HUES64 (cell line): ENCODE measurements at regions not wholly inside any gene's neighbourhood (a gene's known extent, or its start where the extent isn't known, plus 50 kb on each side); places are given as distances from the start of the nearest gene placed in this dataset.

ENCODE experiments used
- H3K27ac ChIP-seq: 2 replicates; pipeline ENCODE4 v1.7.0; 2013; ENCODE audit warnings: low read depth, low read length, inconsistent platforms
- H3K27me3 ChIP-seq: 2 replicates; pipeline ENCODE4 v1.6.1; 2013; ENCODE audit warnings: mild to moderate bottlenecking, low read length; ENCODE audit not compliant: insufficient read depth
- H3K36me3 ChIP-seq: 2 replicates; pipeline ENCODE4 v1.6.1; 2013; ENCODE audit warnings: mild to moderate bottlenecking, low read length; ENCODE audit not compliant: insufficient read depth
- H3K4me1 ChIP-seq: 2 replicates; pipeline ENCODE4 v1.6.1; 2013; ENCODE audit warnings: mild to moderate bottlenecking, low read length, moderate library complexity; ENCODE audit not compliant: insufficient read depth
- H3K4me3 ChIP-seq: 2 replicates; pipeline ENCODE4 v1.5.1; 2013; ENCODE audit warnings: mild to moderate bottlenecking, low read length, moderate library complexity
- H3K9ac ChIP-seq: 2 replicates; pipeline ENCODE4 v1.6.1; 2013; ENCODE audit warnings: mild to moderate bottlenecking, low read depth, low read length
- H3K9me3 ChIP-seq: 2 replicates; pipeline ENCODE4 v1.6.1; 2013; ENCODE audit warnings: low read depth, low read length; ENCODE audit not compliant: insufficient read depth
- WGBS: fragments of 150-250, 120-280 bp; methylation state at CpG from one replicate; pipeline ENCODE4 v1.1.7; 2013; ENCODE audit warnings: missing lambda C conversion rate; 5-methylcytosine and 5-hydroxymethylcytosine counted together

DNA sequence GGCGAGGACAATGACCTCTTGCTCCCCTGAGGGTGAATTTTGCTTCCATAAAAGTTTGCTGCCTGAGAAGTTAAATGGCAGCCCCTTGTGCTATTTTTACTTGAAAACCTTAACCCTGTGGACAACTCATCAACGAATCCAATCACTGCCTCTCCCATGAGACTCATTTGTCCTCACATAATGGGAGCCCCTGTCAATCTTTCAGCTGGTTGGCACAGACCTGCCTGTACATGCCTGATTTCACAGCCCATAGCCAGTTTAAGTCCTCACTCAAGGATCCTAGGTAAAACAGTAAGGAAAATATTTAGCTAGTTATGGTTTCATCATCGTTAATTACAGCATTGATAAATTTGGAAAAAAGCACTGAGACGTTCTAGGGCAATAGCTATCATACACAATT is 207.4 kb downstream of the NHLRC3 start:
- 79% methylated on average over 2 of the region's 4 CpGs for WGBS
- no peaks in the 10 kb centered on the region for H3K36me3 ChIP-seq

DNA sequence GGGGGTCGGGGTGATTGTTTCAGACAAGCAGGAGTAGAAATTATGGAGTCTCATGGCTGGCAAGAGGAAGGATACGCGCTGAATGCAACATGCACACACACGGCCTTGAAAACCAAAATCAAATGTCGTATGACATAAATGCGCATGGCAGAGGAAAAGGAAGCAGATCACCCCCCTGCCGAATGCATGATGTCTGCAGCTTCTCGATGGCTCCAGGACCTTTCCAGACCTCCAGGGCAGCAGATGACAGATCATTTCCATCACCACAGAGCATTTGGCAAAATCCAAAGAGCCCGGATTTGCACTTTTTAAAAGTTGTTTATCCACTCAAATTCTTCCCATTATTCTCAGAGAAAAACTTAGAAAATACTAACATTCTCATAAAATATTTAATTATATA is 211.7 kb downstream of the NHLRC3 start:
- H3K27me3 ChIP-seq: no peaks in the 10 kb centered on the region
- WGBS: 94% methylated on average over 9 of the region's 9 CpGs
- no peak overlapping the region for H3K9ac ChIP-seq
- H3K9me3 ChIP-seq: no peaks in the 10 kb centered on the region
- no peak overlapping the region for H3K4me3 ChIP-seq
- no peaks in the 10 kb centered on the region for H3K36me3 ChIP-seq
- H3K27ac ChIP-seq: no peak overlapping the region
- H3K4me1 ChIP-seq: no peaks in the 10 kb centered on the region

More for the DNA sequence above, 207.4 kb downstream of the NHLRC3 start:
- Histone ChIP-seq H3K9me3 (no peaks in the 10 kb centered on the region), H3K9ac (no peak overlapping the region), H3K27ac (no peak overlapping the region), H3K27me3 (no peaks in the 10 kb centered on the region), H3K4me1 (no peaks in the 10 kb centered on the region), H3K4me3 (no peak overlapping the region)

DNA sequence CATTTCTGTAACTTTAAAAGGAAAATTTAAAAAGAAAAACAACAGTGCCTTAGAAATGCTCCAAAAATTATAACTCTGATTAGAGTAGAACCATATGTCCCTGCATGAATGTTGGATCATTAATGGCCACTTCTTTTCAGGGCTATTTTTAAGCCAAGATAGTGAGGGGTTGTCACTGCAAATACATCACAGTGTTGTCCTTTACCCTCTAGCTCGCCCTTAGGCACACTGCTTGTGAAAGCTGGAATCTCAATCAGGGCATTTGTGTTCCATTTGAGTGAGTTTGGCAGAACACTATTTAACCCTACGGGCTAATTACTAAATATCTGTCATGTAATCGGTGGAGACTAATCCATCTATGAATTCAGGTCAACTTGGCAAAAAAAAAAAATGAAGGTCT is 212.2 kb downstream of the NHLRC3 start:
- no peaks in the 10 kb centered on the region for H3K36me3 ChIP-seq
- no peak overlapping the region for H3K4me3 ChIP-seq
- 83% methylated on average over 3 of the region's 3 CpGs for WGBS
- no peaks in the 10 kb centered on the region for H3K4me1 ChIP-seq
- H3K27ac ChIP-seq: no peak overlapping the region
- H3K9ac ChIP-seq: no peak overlapping the region
- no peaks in the 10 kb centered on the region for H3K9me3 ChIP-seq
- H3K27me3 ChIP-seq: no peaks in the 10 kb centered on the region

- Histone ChIP-seq H3K27ac (no peak overlapping the region), H3K27me3 (no peaks in the 10 kb centered on the region), H3K4me1 (no peaks in the 10 kb centered on the region), H3K9me3 (no peaks in the 10 kb centered on the region), H3K36me3 (no peaks in the 10 kb centered on the region), H3K9ac (no peak overlapping the region), H3K4me3 (no peak overlapping the region)
- WGBS: 93% methylated on average over 7 of the region's 8 CpGs
Observed at GRCh38 chr13:39251340-39251739, 213.1 kb downstream of the NHLRC3 start.

DNA sequence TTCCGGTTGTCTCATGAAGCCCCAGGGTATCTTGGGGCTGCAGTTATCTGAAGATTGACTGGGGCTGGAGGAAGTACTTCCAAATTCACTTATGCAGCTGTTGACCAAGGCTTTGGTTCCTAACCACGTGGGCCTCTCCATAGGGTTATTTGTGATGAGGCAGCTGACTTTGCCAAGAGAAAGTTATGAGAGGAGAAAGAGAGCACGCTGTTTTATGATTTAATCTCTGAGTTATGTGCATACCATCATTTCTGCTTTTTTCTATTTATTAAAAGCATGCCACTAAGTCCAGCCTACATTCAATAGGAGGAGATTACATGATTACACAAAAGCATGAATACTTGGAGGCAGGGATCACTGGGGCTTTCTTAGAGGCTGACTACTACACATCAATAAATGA is 215.5 kb downstream of the NHLRC3 start:
- Histone ChIP-seq H3K4me3 (no peak overlapping the region), H3K4me1 (no peaks in the 10 kb centered on the region), H3K9me3 (no peaks in the 10 kb centered on the region), H3K27ac (no peak overlapping the region), H3K9ac (no peak overlapping the region), H3K36me3 (no peaks in the 10 kb centered on the region), H3K27me3 (no peaks in the 10 kb centered on the region)
- 86% methylated on average over 2 of the region's 3 CpGs for WGBS

GRCh38 chr13:39254601-39255000 is 216.3 kb downstream of the NHLRC3 start:
- Histone ChIP-seq H3K9ac (no peak overlapping the region), H3K27ac (no peak overlapping the region), H3K4me1 (no peaks in the 10 kb centered on the region), H3K27me3 (no peaks in the 10 kb centered on the region), H3K4me3 (no peak overlapping the region), H3K36me3 (no peaks in the 10 kb centered on the region), H3K9me3 (no peaks in the 10 kb centered on the region)
- WGBS: 86% methylated on average over 5 of the region's 5 CpGs

- H3K9ac ChIP-seq: no peak overlapping the region
- no peaks in the 10 kb centered on the region for H3K36me3 ChIP-seq
- no peak overlapping the region for H3K4me3 ChIP-seq
- H3K27ac ChIP-seq: no peak overlapping the region
- H3K9me3 ChIP-seq: no peaks in the 10 kb centered on the region
- no peaks in the 10 kb centered on the region for H3K27me3 ChIP-seq
- H3K4me1 ChIP-seq: no peaks in the 10 kb centered on the region
- WGBS: 97% methylated on average over 3 of the region's 3 CpGs
Observed at GRCh38 chr13:39257642-39258041, 219.4 kb downstream of the NHLRC3 start.

GRCh38 chr13:39259371-39260140 is 221.3 kb downstream of the NHLRC3 start:
- H3K36me3 ChIP-seq: no peaks in the 10 kb centered on the region
- no peak overlapping the region for H3K9ac ChIP-seq
- no peak overlapping the region for H3K27ac ChIP-seq
- WGBS: 49% methylated on average over 2 of the region's 2 CpGs
- H3K4me1 ChIP-seq: no peaks in the 10 kb centered on the region
- H3K4me3 ChIP-seq: no peak overlapping the region
- H3K27me3 ChIP-seq: no peaks in the 10 kb centered on the region
- H3K9me3 ChIP-seq: no peaks in the 10 kb centered on the region

DNA sequence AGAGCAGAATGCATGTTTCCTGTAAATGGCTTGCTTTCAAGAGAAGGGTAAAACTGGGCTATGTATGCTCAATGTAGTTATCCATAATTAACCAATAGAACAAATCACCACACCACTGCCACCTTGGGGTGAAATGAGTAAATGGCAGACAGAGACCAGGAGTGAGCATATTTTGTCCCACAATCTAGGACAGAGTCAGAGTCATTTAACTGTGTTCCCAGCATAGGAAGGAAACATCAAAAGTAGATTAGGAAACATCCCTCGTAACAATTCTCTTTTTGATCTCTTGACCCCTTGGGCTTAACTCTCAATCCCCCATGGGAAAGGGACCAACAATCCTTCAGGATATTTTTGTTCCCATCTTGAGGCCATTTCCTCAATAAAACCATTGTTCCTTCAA is 224.8 kb downstream of the NHLRC3 start:
- no peak overlapping the region for H3K9ac ChIP-seq
- H3K9me3 ChIP-seq: no peaks in the 10 kb centered on the region
- H3K36me3 ChIP-seq: no peaks in the 10 kb centered on the region
- H3K4me1 ChIP-seq: no peaks in the 10 kb centered on the region
- H3K4me3 ChIP-seq: no peak overlapping the region
- H3K27ac ChIP-seq: no peak overlapping the region
- no peaks in the 10 kb centered on the region for H3K27me3 ChIP-seq
- WGBS: 40% methylated on average over 1 of the region's 1 CpG

DNA sequence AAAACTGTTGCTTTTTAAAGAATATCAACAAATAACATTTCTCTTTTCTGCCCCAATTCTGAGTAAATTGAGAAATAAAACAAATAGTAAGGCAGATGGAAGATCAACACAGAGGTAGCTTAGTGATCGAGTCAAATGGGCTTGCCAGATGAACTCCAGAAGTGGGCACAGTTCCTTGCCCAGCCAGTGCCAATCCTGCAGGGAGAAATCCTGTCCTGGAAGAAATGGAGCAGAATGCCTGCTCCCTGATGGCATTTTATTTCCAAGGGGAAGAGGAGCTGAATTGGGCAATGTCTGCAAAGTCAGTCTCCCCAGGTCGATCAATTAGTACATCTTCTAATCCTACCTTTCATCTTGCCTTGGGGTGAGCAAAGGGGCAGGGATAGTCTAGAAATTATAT is 225.3 kb downstream of the NHLRC3 start:
- no peaks in the 10 kb centered on the region for H3K4me1 ChIP-seq
- H3K9ac ChIP-seq: no peak overlapping the region
- WGBS: 88% methylated on average over 1 of the region's 2 CpGs
- H3K9me3 ChIP-seq: no peaks in the 10 kb centered on the region
- no peaks in the 10 kb centered on the region for H3K27me3 ChIP-seq
- no peak overlapping the region for H3K4me3 ChIP-seq
- no peaks in the 10 kb centered on the region for H3K36me3 ChIP-seq
- no peak overlapping the region for H3K27ac ChIP-seq

- H3K27ac ChIP-seq: no peak overlapping the region
- H3K9ac ChIP-seq: no peak overlapping the region
- H3K4me1 ChIP-seq: no peaks in the 10 kb centered on the region
- H3K9me3 ChIP-seq: no peaks in the 10 kb centered on the region
- no peak overlapping the region for H3K4me3 ChIP-seq
- no peaks in the 10 kb centered on the region for H3K36me3 ChIP-seq
- H3K27me3 ChIP-seq: no peaks in the 10 kb centered on the region
Observed at GRCh38 chr13:39266426-39266825, 228.2 kb downstream of the NHLRC3 start.

- H3K4me3 ChIP-seq: no peak overlapping the region
- H3K27ac ChIP-seq: no peak overlapping the region
Observed at GRCh38 chr13:39268398-39268797, 230.1 kb downstream of the NHLRC3 start.

More at GRCh38 chr13:39268398-39268797, 230.1 kb downstream of the NHLRC3 start:
- H3K4me1 ChIP-seq: no peaks in the 10 kb centered on the region
- H3K9ac ChIP-seq: no peak overlapping the region
- no peaks in the 10 kb centered on the region for H3K27me3 ChIP-seq
- H3K9me3 ChIP-seq: no peaks in the 10 kb centered on the region
- 89% methylated on average over 3 of the region's 3 CpGs for WGBS
- no peaks in the 10 kb centered on the region for H3K36me3 ChIP-seq
